WTC11 (cell line): ENCODE measurements at regions not wholly inside any gene's neighbourhood (a gene's known extent, or its start where the extent isn't known, plus 50 kb on each side); places are given as distances from the start of the nearest gene placed in this dataset.

Source experiments
- ATAC-seq: fragments of 200-7000 bp; cut with Tn5 transposase; 2 replicates; pipeline ENCODE4 v1.10.0; 2021; ENCODE audit warnings: mild to moderate bottlenecking, moderate library complexity
- CTCF ChIA-PET: fragments of 300-600 bp; sonication (Branson Sonifier 250); formaldehyde crosslinking; loops from one replicate; lab custom pipeline; 2021; ENCODE audit warnings: antibody characterized with exemption; lab: Charles Lee
- POLR2A ChIA-PET: fragments of 350-600 bp; sonication (Branson Sonifier 250); formaldehyde crosslinking; loops from one replicate; lab custom pipeline; 2021; ENCODE audit warnings: antibody characterized with exemption; lab: Charles Lee
- DNase-seq: peaks from one replicate; pipeline ENCODE4 v3.0.0; 2021; ENCODE audit warnings: low spot score
- H3K27ac Mint-ChIP-seq: 2 replicates; pipeline ENCODE4 v1.8.0; 2021; ENCODE audit warnings: mixed read lengths
- H3K27me3 Mint-ChIP-seq: 2 replicates; pipeline ENCODE4 v1.8.0; 2021; ENCODE audit warnings: low read depth, mild to moderate bottlenecking, moderate library complexity, mixed read lengths
- H3K36me3 Mint-ChIP-seq: 2 replicates; pipeline ENCODE4 v1.8.0; 2021; ENCODE audit warnings: mixed read lengths
- H3K4me1 Mint-ChIP-seq: 2 replicates; pipeline ENCODE4 v1.8.0; 2022; ENCODE audit warnings: mixed read lengths
- H3K4me3 Mint-ChIP-seq: 2 replicates; pipeline ENCODE4 v1.8.0; 2021; ENCODE audit warnings: mild to moderate bottlenecking, moderate library complexity, mixed read lengths
- H3K9me3 Mint-ChIP-seq: 2 replicates; pipeline ENCODE4 v1.8.0; 2021; ENCODE audit warnings: mixed read lengths
- FOXK1 ChIP-seq: sonication (generic); formaldehyde crosslinking; IDR thresholded peaks from 2 replicates; pipeline ENCODE4 v1.8.0; 2022; ENCODE audit warnings: mild to moderate bottlenecking, moderate library complexity, missing genetic modification reagents
- PRRX2 ChIP-seq: fragments of 250-450 bp; sonication (Bioruptor Pico); IDR thresholded peaks from 2 replicates; pipeline ENCODE4 v1.8.0; 2021; ENCODE audit warnings: mild to moderate bottlenecking
- SP1 ChIP-seq: sonication (generic); formaldehyde crosslinking; conservative IDR thresholded peaks from 2 replicates; pipeline ENCODE4 v1.8.1; 2022; ENCODE audit warnings: missing genetic modification reagents
- ZBTB21 ChIP-seq: sonication (generic); formaldehyde crosslinking; IDR thresholded peaks from 2 replicates; pipeline ENCODE4 v1.8.1; 2023; ENCODE audit warnings: mild to moderate bottlenecking, missing genetic modification reagents, borderline replicate concordance
- ZNF263 ChIP-seq: sonication (generic); formaldehyde crosslinking; IDR thresholded peaks from 2 replicates; pipeline ENCODE4 v1.8.1; 2022; ENCODE audit warnings: low read depth, mild to moderate bottlenecking, moderate library complexity, missing genetic modification reagents
- ZNF416 ChIP-seq: fragments of 250-450 bp; sonication (Bioruptor Pico); IDR thresholded peaks from 2 replicates; pipeline ENCODE4 v1.9.0; 2021; ENCODE audit warnings: mild to moderate bottlenecking, inconsistent platforms
- ZNF423 ChIP-seq: fragments of 250-450 bp; sonication (Bioruptor Pico); IDR thresholded peaks from 2 replicates; pipeline ENCODE4 v2.1.2; 2022; ENCODE audit warnings: mild to moderate bottlenecking, moderate library complexity
- TF ChIP-seq, protein P1 (sequence below): sonication (generic); formaldehyde crosslinking; IDR thresholded peaks from 2 replicates; pipeline ENCODE4 v1.8.1; 2022; ENCODE audit warnings: mild to moderate bottlenecking, missing genetic modification reagents, moderate library complexity, borderline replicate concordance
- TF ChIP-seq, protein P2 (sequence below): sonication (generic); formaldehyde crosslinking; IDR thresholded peaks from 2 replicates; pipeline ENCODE4 v1.8.0; 2023; ENCODE audit warnings: mild to moderate bottlenecking, missing genetic modification reagents
- TF ChIP-seq, protein P3 (sequence below): sonication (generic); formaldehyde crosslinking; IDR thresholded peaks from 2 replicates; pipeline ENCODE4 v1.8.0; 2022; ENCODE audit warnings: missing genetic modification reagents
- TF ChIP-seq, protein P4 (sequence below): fragments of 250-450 bp; sonication (Bioruptor Pico); IDR thresholded peaks from 2 replicates; pipeline ENCODE4 v1.9.0; 2021; ENCODE audit warnings: mild to moderate bottlenecking, borderline replicate concordance

DNA sequence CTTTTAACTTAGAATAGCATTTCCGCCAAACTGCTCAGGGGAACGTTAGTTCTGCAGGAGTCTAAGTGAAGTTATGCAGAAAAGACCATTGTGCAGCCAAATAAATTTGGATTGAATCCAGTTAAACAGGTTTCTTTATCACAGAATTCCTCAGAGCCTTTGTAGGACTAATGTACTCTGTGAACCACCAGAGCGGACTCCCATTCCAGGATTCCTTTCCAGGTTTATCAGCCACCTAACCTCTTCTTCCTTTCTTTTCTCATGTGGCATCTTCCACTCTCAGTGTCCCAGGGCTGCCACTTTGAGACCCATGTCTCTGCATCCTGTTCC, 350.4 kb downstream of the TSN start:
- no peaks in the 10 kb centered on the region for H3K27me3 Mint-ChIP-seq

DNA sequence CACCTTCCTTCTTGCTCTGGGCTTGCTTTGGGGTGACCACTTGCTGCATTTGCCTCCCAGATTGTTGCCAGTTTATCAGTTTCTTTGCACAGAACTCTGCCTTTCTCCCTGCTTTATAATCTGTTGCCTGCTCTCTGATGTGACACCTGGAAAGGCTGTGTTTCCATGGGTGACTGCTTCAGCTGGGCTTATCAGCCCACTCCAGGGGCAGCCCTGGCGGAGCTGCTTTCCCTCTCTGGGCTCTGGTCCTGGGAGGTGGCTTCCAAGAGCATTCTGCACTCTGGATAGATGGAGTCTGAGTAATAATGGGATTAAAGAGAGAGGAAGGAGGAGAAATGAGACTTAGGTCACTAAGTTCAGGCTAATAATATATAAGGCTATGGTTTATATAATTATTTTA, 352.7 kb downstream of the TSN start:
- CTCF ChIA-PET: no interaction called here
- ATAC-seq (no peak), DNase-seq (no peak)
- Mint-ChIP-seq H3K27me3 (no peaks in the 10 kb centered on the region), H3K9me3 (peaks cover 15% of the 10 kb centered on the region), H3K36me3 (peaks cover 11% of the 10 kb centered on the region; the same call in 1 of the 2 replicates), H3K27ac (no peak overlapping the region), H3K4me3 (no peak overlapping the region), H3K4me1 (peaks cover 19% of the 10 kb centered on the region)
- TF ChIP-seq ZNF416 (CRISPR knock-in tag) (no peak), ZBTB21 (CRISPR knock-in tag) (no peak), PRRX2 (CRISPR knock-in tag) (no peak), ZNF263 (CRISPR knock-in tag) (no peak), ZNF423 (no peak)
- TF ChIP-seq, protein P1, sequence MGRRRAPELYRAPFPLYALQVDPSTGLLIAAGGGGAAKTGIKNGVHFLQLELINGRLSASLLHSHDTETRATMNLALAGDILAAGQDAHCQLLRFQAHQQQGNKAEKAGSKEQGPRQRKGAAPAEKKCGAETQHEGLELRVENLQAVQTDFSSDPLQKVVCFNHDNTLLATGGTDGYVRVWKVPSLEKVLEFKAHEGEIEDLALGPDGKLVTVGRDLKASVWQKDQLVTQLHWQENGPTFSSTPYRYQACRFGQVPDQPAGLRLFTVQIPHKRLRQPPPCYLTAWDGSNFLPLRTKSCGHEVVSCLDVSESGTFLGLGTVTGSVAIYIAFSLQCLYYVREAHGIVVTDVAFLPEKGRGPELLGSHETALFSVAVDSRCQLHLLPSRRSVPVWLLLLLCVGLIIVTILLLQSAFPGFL: no peak
- TF ChIP-seq, protein P2, sequence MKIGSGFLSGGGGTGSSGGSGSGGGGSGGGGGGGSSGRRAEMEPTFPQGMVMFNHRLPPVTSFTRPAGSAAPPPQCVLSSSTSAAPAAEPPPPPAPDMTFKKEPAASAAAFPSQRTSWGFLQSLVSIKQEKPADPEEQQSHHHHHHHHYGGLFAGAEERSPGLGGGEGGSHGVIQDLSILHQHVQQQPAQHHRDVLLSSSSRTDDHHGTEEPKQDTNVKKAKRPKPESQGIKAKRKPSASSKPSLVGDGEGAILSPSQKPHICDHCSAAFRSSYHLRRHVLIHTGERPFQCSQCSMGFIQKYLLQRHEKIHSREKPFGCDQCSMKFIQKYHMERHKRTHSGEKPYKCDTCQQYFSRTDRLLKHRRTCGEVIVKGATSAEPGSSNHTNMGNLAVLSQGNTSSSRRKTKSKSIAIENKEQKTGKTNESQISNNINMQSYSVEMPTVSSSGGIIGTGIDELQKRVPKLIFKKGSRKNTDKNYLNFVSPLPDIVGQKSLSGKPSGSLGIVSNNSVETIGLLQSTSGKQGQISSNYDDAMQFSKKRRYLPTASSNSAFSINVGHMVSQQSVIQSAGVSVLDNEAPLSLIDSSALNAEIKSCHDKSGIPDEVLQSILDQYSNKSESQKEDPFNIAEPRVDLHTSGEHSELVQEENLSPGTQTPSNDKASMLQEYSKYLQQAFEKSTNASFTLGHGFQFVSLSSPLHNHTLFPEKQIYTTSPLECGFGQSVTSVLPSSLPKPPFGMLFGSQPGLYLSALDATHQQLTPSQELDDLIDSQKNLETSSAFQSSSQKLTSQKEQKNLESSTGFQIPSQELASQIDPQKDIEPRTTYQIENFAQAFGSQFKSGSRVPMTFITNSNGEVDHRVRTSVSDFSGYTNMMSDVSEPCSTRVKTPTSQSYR (CRISPR knock-in tag): no peak
- POLR2A ChIA-PET: no interaction called here

More for the DNA sequence above, 350.4 kb downstream of the TSN start:
- Mint-ChIP-seq H3K36me3 (peaks cover 11% of the 10 kb centered on the region; the same call in 1 of the 2 replicates), H3K4me1 (peaks cover 23% of the 10 kb centered on the region), H3K9me3 (peaks cover 27% of the 10 kb centered on the region), H3K4me3 (no peak overlapping the region), H3K27ac (no peak overlapping the region)
- ATAC-seq: no peak
- ChIA-PET POLR2A (no interaction called here), CTCF (no interaction called here)
- TF ChIP-seq SP1 (CRISPR knock-in tag) (no peak), FOXK1 (CRISPR knock-in tag) (no peak), ZBTB21 (CRISPR knock-in tag) (no peak)
- TF ChIP-seq, protein P3, sequence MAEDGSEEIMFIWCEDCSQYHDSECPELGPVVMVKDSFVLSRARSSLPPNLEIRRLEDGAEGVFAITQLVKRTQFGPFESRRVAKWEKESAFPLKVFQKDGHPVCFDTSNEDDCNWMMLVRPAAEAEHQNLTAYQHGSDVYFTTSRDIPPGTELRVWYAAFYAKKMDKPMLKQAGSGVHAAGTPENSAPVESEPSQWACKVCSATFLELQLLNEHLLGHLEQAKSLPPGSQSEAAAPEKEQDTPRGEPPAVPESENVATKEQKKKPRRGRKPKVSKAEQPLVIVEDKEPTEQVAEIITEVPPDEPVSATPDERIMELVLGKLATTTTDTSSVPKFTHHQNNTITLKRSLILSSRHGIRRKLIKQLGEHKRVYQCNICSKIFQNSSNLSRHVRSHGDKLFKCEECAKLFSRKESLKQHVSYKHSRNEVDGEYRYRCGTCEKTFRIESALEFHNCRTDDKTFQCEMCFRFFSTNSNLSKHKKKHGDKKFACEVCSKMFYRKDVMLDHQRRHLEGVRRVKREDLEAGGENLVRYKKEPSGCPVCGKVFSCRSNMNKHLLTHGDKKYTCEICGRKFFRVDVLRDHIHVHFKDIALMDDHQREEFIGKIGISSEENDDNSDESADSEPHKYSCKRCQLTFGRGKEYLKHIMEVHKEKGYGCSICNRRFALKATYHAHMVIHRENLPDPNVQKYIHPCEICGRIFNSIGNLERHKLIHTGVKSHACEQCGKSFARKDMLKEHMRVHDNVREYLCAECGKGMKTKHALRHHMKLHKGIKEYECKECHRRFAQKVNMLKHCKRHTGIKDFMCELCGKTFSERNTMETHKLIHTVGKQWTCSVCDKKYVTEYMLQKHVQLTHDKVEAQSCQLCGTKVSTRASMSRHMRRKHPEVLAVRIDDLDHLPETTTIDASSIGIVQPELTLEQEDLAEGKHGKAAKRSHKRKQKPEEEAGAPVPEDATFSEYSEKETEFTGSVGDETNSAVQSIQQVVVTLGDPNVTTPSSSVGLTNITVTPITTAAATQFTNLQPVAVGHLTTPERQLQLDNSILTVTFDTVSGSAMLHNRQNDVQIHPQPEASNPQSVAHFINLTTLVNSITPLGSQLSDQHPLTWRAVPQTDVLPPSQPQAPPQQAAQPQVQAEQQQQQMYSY (CRISPR knock-in tag): peak; percentile 85
- TF ChIP-seq, protein P4, sequence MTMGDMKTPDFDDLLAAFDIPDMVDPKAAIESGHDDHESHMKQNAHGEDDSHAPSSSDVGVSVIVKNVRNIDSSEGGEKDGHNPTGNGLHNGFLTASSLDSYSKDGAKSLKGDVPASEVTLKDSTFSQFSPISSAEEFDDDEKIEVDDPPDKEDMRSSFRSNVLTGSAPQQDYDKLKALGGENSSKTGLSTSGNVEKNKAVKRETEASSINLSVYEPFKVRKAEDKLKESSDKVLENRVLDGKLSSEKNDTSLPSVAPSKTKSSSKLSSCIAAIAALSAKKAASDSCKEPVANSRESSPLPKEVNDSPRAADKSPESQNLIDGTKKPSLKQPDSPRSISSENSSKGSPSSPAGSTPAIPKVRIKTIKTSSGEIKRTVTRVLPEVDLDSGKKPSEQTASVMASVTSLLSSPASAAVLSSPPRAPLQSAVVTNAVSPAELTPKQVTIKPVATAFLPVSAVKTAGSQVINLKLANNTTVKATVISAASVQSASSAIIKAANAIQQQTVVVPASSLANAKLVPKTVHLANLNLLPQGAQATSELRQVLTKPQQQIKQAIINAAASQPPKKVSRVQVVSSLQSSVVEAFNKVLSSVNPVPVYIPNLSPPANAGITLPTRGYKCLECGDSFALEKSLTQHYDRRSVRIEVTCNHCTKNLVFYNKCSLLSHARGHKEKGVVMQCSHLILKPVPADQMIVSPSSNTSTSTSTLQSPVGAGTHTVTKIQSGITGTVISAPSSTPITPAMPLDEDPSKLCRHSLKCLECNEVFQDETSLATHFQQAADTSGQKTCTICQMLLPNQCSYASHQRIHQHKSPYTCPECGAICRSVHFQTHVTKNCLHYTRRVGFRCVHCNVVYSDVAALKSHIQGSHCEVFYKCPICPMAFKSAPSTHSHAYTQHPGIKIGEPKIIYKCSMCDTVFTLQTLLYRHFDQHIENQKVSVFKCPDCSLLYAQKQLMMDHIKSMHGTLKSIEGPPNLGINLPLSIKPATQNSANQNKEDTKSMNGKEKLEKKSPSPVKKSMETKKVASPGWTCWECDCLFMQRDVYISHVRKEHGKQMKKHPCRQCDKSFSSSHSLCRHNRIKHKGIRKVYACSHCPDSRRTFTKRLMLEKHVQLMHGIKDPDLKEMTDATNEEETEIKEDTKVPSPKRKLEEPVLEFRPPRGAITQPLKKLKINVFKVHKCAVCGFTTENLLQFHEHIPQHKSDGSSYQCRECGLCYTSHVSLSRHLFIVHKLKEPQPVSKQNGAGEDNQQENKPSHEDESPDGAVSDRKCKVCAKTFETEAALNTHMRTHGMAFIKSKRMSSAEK: no peak
- no peak for DNase-seq
